GM13976 (cell line): ENCODE measurements at regions not wholly inside any gene's neighbourhood (a gene's known extent, or its start where the extent isn't known, plus 50 kb on each side); places are given as distances from the start of the nearest gene placed in this dataset.
"Not testable (repeated sequence)": the region's sequence is repeated elsewhere in the genome, so short reads cannot be mapped to it uniquely, and the experiment has no call there.

Experiments used
- DNase-seq: peaks from one replicate; pipeline ENCODE4 v3.0.0; 2012; ENCODE audit warnings: low spot score
- CTCF ChIP-seq: IDR thresholded peaks from 2 replicates; pipeline ENCODE4 v1.5.1; 2012; ENCODE audit warnings: borderline replicate concordance, mild to moderate bottlenecking; ENCODE audit not compliant: insufficient read depth; ENCODE audit errors: extremely low read depth, missing control alignments, control extremely low read depth
- in situ Hi-C: fragments of 300-500 bp; cut with MboI; formaldehyde crosslinking; loops from one replicate; pipeline ENCODE4 v1.12.0; 2022; ENCODE audit warnings: low sequenced_read_pairs, mixed read lengths, inconsistent platforms; ENCODE audit not compliant: unreplicated experiment

- in situ Hi-C loops: no loop called here
- DNase-seq: no peak
Measured at GRCh38 chr2:185980944-185981343, 242.3 kb downstream of the FSIP2 start.

GRCh38 chr2:185984670-185985069 lies 246.1 kb downstream of the FSIP2 start:
- TF ChIP-seq CTCF: no peak
- no peak for DNase-seq
- in situ Hi-C loops: no loop called here

More at GRCh38 chr2:185980944-185981343, 242.3 kb downstream of the FSIP2 start:
- TF ChIP-seq CTCF: no peak

GRCh38 chr2:185988907-185989306 lies 250.3 kb downstream of the FSIP2 start:
- DNase-seq, in situ Hi-C loops: not testable (repeated sequence)

- TF ChIP-seq CTCF: no peak
- in situ Hi-C loops: no loop called here
- DNase-seq: no peak
Measured at GRCh38 chr2:185990861-185991525, 252.4 kb downstream of the FSIP2 start.

- DNase-seq: no peak
- in situ Hi-C loops: no loop called here
- TF ChIP-seq CTCF: no peak
Measured at GRCh38 chr2:185998562-185999070, 260.0 kb downstream of the FSIP2 start.

GRCh38 chr2:186009341-186009740 lies 270.7 kb downstream of the FSIP2 start:
- DNase-seq: no peak
- TF ChIP-seq CTCF: no peak
- in situ Hi-C loops: no loop called here

- TF ChIP-seq CTCF: no peak
- in situ Hi-C loops: no loop called here
- no peak for DNase-seq
Measured at GRCh38 chr2:186017278-186017677, 278.7 kb downstream of the FSIP2 start.
